ENCODE measurements at regions not wholly inside any gene's neighbourhood (a gene's known extent, or its start where the extent isn't known, plus 50 kb on each side); places are given as distances from the start of the nearest gene placed in this dataset.

DNA sequence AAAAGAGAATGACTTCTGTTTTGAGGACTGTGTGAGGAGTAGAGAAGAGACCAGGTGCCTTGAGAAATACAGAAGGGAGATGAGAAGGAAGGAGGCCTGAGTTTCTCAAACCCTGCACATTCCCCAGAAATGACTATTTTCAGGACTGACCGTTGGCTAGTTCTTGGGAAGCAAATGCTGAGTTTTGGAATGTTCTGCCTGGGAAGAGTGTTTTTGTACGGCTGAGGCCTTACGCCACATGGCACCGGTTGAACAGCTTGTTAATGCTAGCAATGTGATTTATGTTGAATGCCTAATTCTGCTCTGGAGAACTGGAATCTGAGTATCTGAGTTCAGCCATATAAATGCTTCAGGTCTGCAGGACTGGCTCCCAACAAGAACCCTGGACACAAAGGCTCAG, 152.7 kb upstream of the ADAMTS16 start:
- TF ChIP-seq, protein P1, sequence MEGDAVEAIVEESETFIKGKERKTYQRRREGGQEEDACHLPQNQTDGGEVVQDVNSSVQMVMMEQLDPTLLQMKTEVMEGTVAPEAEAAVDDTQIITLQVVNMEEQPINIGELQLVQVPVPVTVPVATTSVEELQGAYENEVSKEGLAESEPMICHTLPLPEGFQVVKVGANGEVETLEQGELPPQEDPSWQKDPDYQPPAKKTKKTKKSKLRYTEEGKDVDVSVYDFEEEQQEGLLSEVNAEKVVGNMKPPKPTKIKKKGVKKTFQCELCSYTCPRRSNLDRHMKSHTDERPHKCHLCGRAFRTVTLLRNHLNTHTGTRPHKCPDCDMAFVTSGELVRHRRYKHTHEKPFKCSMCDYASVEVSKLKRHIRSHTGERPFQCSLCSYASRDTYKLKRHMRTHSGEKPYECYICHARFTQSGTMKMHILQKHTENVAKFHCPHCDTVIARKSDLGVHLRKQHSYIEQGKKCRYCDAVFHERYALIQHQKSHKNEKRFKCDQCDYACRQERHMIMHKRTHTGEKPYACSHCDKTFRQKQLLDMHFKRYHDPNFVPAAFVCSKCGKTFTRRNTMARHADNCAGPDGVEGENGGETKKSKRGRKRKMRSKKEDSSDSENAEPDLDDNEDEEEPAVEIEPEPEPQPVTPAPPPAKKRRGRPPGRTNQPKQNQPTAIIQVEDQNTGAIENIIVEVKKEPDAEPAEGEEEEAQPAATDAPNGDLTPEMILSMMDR (IDR thresholded peaks at IDR 0.05; ENCODE audit: insufficient read depth, low read length), result no peak
- TF ChIP-seq POLR2AphosphoS5 (IDR thresholded peaks at IDR 0.05; ENCODE audit: low read depth), result no peak
